Stromal cell of bone marrow (primary cell): ENCODE measurements at regions not wholly inside any gene's neighbourhood (a gene's known extent, or its start where the extent isn't known, plus 50 kb on each side); places are given as distances from the start of the nearest gene placed in this dataset.

Experiments used
- DNase-seq: peaks from one replicate; pipeline ENCODE4 v3.0.0-alpha.2; 2012; ENCODE audit warnings: low read depth

- no peak for DNase-seq
Observed at GRCh38 chr2:103276869-103277268, 515.0 kb downstream of the TMEM182 start.

GRCh38 chr2:103284750-103285149, 522.9 kb downstream of the TMEM182 start:
- no peak for DNase-seq

GRCh38 chr2:103285354-103285753, 523.5 kb downstream of the TMEM182 start:
- DNase-seq, result no peak

- DNase-seq, result no peak
Observed at GRCh38 chr2:103287746-103288145, 525.9 kb downstream of the TMEM182 start.

GRCh38 chr2:103288696-103289095, 526.9 kb downstream of the TMEM182 start:
- DNase-seq, result no peak

GRCh38 chr2:103289105-103289725, 527.4 kb downstream of the TMEM182 start:
- no peak for DNase-seq

- DNase-seq, result no peak
Observed at GRCh38 chr2:103292573-103292972, 530.7 kb downstream of the TMEM182 start.

GRCh38 chr2:103293067-103293741, 531.4 kb downstream of the TMEM182 start:
- no peak for DNase-seq

- no peak for DNase-seq
Observed at GRCh38 chr2:103293742-103294077, 531.9 kb downstream of the TMEM182 start.

GRCh38 chr2:103294420-103294819, 532.6 kb downstream of the TMEM182 start:
- no peak for DNase-seq

GRCh38 chr2:103295591-103295990, 533.8 kb downstream of the TMEM182 start:
- DNase-seq, result no peak

- no peak for DNase-seq
Observed at GRCh38 chr2:103324671-103325070, 562.8 kb downstream of the TMEM182 start.

GRCh38 chr2:103327386-103327785, 565.6 kb downstream of the TMEM182 start:
- DNase-seq, result no peak

- DNase-seq, result no peak
Observed at GRCh38 chr2:103327966-103328365, 566.1 kb downstream of the TMEM182 start.

GRCh38 chr2:103335403-103335802, 573.6 kb downstream of the TMEM182 start:
- no peak for DNase-seq

- DNase-seq, result no peak
Observed at GRCh38 chr2:103338819-103339218, 577.0 kb downstream of the TMEM182 start.

- no peak for DNase-seq
Observed at GRCh38 chr2:103346780-103347179, 584.9 kb downstream of the TMEM182 start.

- DNase-seq, result no peak
Observed at GRCh38 chr2:103353774-103354173, 591.9 kb downstream of the TMEM182 start.

GRCh38 chr2:103355287-103355686, 593.5 kb downstream of the TMEM182 start:
- DNase-seq, result no peak

- no peak for DNase-seq
Observed at GRCh38 chr2:103361712-103362111, 599.9 kb downstream of the TMEM182 start.

- DNase-seq, result no peak
Observed at GRCh38 chr2:103363639-103364038, 601.8 kb downstream of the TMEM182 start.

GRCh38 chr2:103364177-103364576, 602.3 kb downstream of the TMEM182 start:
- DNase-seq, result no peak

- DNase-seq, result no peak
Observed at GRCh38 chr2:103365071-103365470, 603.2 kb downstream of the TMEM182 start.

- no peak for DNase-seq
Observed at GRCh38 chr2:103367877-103368276, 606.0 kb downstream of the TMEM182 start.
